Skeletal muscle cell (primary cell): ENCODE measurements at regions not wholly inside any gene's neighbourhood (a gene's known extent, or its start where the extent isn't known, plus 50 kb on each side); places are given as distances from the start of the nearest gene placed in this dataset.
"Not testable (repeated sequence)": the region's sequence is repeated elsewhere in the genome, so short reads cannot be mapped to it uniquely, and the experiment has no call there.

Experiments
- DNase-seq: peaks from one replicate; pipeline ENCODE4 v3.0.0-alpha.2; 2010; ENCODE audit warnings: low read depth
- H3K4me3 ChIP-seq: 2 replicates; pipeline ENCODE4 v1.5.1; 2011; ENCODE audit warnings: low read depth, mild to moderate bottlenecking, control low read depth, low read length, moderate library complexity

GRCh38 chr11:50238368-50238767, 205.7 kb downstream of the OR4C45 start:
- DNase-seq, H3K4me3 ChIP-seq: not testable (repeated sequence)

- no peak overlapping the region for H3K4me3 ChIP-seq
- no peak for DNase-seq
Measured at GRCh38 chr11:50246183-50246582, 213.5 kb downstream of the OR4C45 start.

GRCh38 chr11:50246699-50247098, 214.0 kb downstream of the OR4C45 start:
- DNase-seq = no peak
- no peak overlapping the region for H3K4me3 ChIP-seq

DNA sequence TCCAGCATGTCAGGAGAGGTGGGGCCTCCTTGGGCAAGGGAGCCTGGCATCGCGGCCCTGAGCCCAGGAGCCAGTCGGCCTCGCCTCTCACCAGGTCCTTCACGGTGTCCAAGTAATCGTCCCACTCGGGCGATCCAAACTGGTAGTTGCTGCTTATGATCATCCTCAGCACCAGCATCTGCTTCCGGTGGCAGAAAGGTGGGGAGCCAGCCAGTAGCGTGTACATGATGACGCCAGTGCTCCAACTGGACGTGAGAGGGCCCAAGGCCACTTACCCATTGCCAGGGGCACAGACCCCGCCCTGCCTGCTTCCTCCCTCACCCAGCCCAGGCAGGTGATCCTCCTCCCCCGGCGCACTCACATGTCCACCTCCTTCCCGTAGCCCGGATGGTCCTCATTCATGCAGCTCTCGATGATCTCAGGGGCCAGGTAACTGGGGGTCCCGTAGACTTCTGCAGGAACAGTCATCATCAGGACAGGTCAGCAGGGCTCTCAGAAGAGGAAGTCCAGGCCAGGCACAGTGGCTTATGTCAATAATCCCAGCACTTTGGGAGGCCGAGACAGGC, 214.7 kb downstream of the OR4C45 start:
- no peak for DNase-seq
- H3K4me3 ChIP-seq = no peak overlapping the region

DNA sequence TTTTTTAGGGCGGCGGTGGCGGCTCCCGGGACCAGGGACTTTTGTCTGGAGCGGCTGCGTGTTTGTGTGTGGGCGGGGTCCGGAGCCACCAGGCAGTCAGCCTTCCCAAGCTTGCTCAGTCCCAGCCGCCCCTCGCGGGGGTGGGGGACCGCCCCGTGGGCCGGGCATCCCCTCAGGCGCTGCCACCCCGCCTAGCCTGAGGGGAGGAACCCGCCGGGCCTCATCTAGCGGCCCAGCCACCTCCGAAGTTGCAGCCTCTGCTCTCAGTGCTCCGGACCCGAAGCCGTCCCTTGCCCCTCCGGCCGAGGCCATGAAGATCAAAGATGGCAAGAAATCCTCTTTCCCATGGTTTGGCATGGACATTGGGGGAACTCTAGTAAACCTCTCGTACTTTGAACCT, 235.2 kb downstream of the OR4C45 start:
- DNase-seq = no peak

GRCh38 chr11:50275133-50275532, 242.5 kb downstream of the OR4C45 start:
- no peak overlapping the region for H3K4me3 ChIP-seq
- no peak for DNase-seq

More for the DNA sequence above, 235.2 kb downstream of the OR4C45 start:
- no peak overlapping the region for H3K4me3 ChIP-seq

- DNase-seq = no peak
- no peak overlapping the region for H3K4me3 ChIP-seq
Measured at GRCh38 chr11:50278756-50279155, 246.1 kb downstream of the OR4C45 start.

GRCh38 chr11:50298182-50298988, 265.7 kb downstream of the OR4C45 start:
- H3K4me3 ChIP-seq = no peak overlapping the region
- no peak for DNase-seq

- DNase-seq = not testable (repeated sequence)
Measured at GRCh38 chr11:50330723-50331122, 298.0 kb downstream of the OR4C45 start.

GRCh38 chr11:50333861-50334260, 301.2 kb downstream of the OR4C45 start:
- no peak overlapping the region for H3K4me3 ChIP-seq
- no peak for DNase-seq

More at GRCh38 chr11:50330723-50331122, 298.0 kb downstream of the OR4C45 start:
- not testable (repeated sequence) for H3K4me3 ChIP-seq

DNA sequence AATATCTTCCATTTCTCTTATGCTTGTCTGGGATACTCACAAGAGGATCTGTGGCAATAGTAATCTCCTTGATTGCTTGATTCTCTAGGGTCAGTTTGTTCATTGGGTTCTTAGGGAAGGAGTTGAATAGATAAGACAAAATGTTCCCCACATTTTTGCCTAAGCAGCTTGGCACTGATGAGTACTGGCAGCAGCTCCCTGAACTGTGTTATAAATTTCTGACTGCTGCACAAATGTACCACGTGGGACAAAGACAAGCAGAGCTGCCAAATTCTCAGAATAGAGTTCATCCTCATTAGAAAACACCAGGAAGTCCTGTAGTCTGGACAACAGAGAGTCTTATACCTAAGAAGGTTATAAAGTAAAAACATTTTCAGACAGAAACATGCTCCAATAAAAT, 304.8 kb downstream of the OR4C45 start:
- H3K4me3 ChIP-seq, DNase-seq: not testable (repeated sequence)

- not testable (repeated sequence) for H3K4me3 ChIP-seq, DNase-seq
Measured at GRCh38 chr11:50348018-50348417, 315.3 kb downstream of the OR4C45 start.

DNA sequence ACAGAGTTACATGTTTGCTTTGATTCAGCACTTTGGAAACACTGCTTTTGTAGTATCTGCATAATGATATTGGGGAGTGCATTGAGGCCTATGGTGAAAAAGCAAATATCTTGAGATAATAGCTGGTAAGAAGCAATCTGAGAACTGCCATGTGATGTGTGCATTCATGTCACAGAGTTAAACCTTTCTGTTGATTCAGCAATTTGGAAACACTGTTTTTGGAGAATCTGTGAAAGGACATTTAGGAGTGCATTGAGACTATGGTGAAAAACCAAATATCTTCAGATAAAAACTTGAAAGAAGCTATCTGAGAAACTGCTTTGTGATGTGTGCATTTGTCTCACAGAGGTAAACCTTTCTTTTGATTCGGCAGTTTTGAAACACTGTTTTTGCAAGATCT, 346.8 kb downstream of the OR4C45 start:
- no peak overlapping the region for H3K4me3 ChIP-seq
- DNase-seq = no peak

GRCh38 chr11:50394017-50394416, 361.3 kb downstream of the OR4C45 start:
- no peak for DNase-seq

GRCh38 chr11:50412832-50413231, 380.2 kb downstream of the OR4C45 start:
- DNase-seq = no peak
- H3K4me3 ChIP-seq = no peak overlapping the region

More at GRCh38 chr11:50394017-50394416, 361.3 kb downstream of the OR4C45 start:
- no peak overlapping the region for H3K4me3 ChIP-seq

DNA sequence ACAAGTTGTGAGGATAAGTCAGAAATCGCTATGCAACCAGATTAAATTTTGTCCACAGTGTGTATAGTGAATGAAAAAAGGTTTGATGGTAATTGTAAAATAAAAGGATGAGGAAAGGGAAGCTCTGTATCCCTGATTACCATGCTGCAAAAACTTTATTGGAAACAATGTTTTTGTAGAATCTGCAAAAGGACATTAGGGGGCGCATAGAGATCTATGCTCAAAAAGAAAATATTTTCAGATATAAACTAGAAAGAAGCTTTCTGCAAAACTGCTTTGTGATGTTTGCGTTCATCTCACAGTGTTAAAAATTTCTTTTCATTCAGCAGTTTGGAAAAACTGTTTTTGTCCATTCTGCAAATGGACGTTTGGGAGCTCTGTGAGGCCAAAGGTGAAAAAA, 390.5 kb downstream of the OR4C45 start:
- DNase-seq = no peak
- no peak overlapping the region for H3K4me3 ChIP-seq
